Amygdala (tissue), 56 donors: ENCODE measurements at regions not wholly inside any gene's neighbourhood (a gene's known extent, or its start where the extent isn't known, plus 50 kb on each side); places are given as distances from the start of the nearest gene placed in this dataset.
"Not testable (repeated sequence)": the region's sequence is repeated elsewhere in the genome, so short reads cannot be mapped to it uniquely, and the experiment has no call there.

Experiments
- DNase-seq, 56 donors: peaks; one replicate each; lab custom pipeline; 2025; lab: John Stamatoyannopoulos, UW

DNA sequence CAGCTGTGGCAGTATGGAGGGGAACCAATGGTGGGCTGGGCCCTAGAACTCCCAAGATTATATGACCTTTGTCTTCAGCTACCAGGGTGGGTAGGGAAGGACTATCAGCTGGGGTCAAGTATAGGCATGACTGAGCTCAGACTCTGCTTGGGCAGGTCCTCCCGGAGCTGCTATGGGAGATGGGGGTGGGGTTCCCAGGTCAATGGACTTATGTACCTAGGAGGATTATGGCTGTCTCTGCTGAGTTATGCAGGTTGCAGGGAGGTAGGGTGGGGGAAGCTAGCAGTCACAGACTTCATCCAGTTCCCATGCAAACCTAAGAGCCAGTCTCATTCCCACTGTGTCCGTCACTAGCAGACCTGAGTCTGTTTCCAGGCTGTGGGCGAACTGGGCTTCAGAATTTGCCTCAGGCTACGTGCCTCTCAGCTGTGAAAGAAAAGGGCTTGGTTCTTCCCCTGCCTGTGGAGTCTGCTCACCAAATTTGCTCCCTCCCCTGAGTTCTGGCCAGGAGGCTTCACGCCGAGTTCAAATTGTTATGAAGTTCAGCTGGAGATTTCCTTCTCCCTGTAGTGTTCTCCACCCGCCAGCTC lies 985.8 kb upstream of the NRXN1 start:
- no peak for DNase-seq

DNA sequence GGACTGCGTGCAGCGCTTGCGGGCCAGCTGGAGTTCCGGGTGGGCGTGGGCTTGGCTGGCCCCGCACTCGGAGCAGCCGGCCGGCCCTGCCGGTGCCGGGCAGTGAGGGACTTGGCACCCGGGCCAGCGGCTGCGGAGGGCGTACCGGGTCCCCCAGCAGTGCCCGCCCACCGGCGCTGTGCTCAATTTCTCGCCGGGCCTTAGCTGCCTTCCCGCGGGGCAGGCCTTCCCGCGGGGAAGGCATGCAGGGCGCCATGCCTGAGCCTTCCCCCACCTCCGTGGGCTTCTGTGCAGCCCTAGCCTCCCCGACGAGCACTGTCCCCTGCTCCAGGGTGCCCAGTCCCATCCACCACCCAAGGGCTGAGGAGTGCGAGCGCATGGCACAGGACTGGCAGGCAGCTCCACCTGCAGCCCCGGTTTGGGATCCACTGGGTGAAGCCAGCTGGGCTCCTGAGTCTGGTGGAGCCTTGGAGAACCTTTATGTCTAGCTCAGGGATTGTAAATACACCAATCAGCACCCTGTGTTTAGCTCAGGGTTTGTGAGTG lies 975.0 kb upstream of the NRXN1 start:
- not testable (repeated sequence) for DNase-seq

DNA sequence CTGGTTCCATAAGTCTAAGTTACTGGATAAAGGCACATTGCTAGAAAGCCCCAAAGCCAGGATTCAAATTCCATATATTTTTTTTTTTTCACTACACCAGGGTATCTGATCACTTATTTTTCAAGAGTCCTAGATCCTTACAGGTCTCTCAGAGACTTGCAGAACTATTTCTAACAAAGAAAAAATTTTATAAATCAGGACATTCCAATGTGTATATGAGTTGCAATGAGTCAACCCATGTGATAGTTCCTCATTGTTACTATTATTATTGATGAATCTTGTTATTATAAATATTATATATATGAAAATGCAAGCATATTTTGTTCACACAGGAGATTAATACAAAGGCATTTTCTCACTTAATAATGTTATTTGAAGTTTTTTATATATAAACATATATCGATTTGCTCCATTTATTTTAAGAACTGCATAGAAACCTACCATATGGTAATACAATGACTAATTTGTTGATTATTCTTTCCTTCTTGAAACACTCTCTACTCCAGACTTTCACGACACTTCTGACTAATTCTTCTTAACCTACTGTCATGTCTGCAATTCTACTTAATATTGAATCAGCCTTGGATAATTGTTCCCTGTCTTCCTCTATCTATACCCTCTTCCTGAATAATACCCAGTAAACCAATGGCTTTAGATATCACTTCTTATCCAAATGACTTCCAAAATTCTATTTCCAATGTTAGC lies 968.4 kb upstream of the NRXN1 start:
- peak in 1 of 56 donors; percentile 6 for DNase-seq

DNA sequence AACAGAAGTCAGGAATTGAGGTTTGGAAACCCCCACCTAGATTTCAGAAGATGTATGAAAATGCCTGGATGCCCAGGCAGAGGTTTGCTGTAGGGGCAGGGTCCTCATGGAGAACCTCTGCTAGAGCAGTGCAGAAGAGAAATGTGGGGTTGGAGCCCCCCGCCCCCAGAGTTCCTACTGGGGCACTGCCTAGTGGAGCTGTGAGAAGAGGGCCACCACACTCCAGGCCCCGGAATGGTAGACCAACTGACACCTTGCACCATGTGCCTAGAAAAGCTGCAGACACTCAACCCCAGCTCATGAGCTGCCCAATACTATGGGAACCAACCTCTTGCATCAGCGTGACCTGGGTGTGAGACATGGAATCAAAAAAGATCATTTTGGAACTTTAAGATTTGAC lies 967.0 kb upstream of the NRXN1 start:
- no peak for DNase-seq

DNA sequence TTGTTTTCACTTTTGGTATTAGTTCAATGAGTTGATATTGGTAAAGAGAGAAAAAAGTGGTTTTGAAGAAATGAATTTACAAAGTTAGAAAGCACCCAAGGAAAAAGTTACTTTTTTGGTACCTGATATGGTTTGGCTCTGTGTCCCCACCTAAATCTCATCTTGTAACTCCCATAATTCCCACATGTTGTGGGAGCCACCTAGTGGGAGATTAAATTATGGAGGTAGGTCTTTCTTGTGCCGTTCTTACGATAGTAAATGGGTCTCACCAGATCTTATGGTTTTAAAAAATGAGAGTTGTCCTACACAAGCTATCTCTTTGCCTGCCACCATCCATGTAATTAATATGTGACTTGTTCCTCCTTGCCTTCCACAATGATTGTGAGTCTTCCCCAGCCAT lies 965.6 kb upstream of the NRXN1 start:
- DNase-seq: no peak

DNA sequence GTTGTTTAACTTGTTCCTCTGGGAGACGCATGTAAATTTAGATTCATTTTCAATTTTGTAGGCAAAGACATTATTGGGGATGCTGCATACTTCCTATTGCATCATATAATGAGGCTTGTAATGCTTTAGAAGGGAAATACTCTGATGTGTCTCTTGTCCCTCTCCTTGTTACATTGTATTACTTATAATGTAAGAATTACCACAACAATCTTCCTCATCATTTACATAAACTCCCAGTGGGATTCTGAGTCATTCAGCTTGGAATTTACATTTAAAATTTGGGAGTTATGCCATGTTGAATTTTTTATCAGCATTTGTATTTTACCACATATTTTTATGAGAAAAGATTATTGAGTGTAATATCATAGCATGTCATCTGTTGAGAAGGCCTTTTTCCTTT lies 963.4 kb upstream of the NRXN1 start:
- no peak for DNase-seq

DNA sequence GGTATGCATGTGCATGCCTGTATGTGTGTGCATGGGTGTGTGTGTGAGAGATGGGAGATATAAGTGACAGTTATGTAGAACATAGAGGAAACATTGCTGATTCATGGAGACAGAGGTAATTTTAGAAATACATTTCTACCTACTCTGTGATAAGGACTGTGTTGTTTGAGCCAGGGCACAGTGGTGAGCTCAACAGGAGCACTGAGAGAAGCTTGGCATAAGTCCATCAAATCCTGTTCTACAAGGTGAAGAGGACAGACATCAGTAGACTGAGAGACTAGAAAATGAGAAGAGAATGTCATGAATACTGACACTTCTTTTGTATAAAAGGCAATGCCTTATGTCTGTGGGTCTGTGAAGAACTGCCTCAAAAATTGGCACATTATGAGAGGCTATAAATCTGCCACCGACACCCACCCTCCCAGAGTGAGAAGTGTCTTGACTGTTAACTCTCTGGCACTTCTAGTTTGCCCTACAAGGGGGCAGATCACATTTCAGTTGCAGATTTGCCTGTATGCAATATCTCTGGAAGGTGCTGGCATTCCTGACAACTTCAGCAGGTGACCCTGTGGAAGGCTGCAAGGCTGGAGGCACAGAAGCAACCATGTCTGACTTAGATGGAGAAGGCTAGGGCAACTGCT lies 962.3 kb upstream of the NRXN1 start:
- no peak for DNase-seq

DNA sequence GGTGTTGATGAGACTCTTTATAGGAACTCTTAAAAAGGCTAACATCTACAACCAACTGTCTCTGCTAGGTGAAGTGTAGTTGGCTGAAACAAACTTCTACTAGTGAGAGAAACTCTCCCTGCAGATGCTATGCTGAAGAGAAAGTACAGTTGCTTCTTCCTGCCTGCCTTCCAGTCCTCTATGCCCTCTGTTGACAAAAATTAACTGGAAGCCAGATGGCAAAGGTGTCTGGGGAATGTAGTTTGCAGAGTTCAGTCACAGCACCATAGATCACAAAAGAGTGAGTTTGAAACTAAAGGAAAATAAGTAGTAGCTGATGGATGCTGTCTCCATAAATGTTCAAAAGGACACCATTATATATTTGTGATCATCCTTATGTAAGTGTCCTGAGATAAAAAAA lies 958.8 kb upstream of the NRXN1 start:
- no peak for DNase-seq

DNA sequence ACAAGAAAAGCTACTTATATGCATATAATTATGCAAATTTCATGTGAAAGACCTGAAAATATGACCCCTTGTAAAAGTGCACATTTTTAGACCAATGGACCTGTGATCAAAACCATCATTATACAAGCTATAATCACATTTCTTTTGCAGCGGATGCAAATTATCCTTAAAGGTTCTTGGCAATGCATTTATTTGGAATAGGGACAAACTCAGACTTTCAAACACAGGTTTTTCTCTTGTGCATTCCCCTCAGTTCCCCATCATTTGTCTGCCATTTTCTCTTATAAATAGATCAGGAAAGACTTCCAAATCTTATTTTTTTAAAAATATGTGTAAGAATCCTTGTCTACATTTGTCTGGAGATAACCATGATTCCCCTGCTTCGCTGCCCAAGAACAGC lies 954.2 kb upstream of the NRXN1 start:
- DNase-seq: no peak

DNA sequence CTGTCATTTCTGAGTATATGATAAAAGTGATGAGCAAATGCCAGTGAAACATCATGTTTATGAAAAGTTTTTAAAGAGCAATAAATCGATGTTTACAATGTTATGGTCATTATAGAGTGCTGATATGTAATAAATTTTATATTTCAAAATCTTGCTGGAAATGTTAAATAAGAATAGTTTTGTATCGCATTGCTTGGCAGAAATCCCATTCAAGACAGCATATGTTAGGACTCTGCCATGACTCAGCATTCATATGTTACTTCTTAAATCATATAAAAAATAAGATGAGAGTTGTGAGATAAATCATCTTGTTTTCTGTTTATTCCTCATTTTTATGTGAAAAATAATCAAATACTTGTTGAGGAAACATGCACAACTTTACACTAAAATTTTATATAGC lies 949.9 kb upstream of the NRXN1 start:
- DNase-seq: no peak

DNA sequence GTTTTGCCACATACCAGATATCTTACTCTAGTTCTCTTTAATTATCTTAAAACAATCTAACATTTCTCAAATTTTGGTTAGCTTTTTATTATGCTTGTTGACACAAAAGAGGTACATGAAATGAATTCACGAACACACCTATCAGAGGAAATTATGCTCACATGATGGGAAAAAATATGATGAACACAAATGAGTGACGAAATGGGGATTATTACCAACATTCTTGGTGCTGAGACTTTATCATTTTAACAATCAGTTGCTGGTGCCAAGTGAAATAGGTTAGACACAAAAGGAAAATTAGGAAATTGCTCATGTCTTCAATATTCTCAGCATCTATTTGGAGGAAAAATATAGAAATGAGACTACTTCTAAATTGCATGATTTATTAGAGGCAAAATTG lies 944.7 kb upstream of the NRXN1 start:
- no peak for DNase-seq

DNA sequence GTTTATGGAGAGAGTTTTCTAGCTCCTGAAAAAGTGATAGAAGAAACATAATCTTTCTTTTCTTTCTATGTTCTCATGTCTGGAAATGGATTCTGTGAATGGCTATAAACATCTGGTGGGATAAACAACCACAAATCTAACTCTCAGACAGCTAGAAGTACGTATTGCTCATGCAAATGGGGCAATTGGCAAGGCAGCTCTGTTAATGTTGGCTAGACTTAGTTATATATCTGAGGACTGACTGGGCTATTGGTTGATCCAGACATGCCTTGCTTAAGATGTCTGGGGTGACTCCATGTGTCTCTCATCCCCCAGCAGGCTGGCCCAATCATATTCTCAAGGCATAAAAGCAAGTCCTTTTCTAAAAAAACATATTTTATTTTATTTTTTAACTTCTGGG lies 939.2 kb upstream of the NRXN1 start:
- no peak for DNase-seq

DNA sequence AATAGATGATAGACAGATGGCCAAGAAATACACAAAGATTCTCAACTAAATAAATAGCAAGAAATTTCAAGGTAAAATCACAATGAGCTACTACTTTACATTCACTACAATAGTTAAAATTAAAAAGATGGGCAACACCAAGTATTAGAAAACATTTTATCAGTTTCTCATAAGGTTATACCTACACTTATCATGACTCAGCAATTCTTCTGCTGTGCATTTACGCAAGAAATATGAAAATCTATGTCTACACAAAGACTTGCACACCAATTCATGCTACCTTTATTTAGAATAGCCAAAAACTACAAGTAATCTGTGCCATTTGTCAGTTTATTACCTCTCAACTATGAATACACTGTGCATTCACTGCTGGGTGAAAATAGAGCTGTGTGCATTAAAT lies 937.4 kb upstream of the NRXN1 start:
- DNase-seq: no peak

DNA sequence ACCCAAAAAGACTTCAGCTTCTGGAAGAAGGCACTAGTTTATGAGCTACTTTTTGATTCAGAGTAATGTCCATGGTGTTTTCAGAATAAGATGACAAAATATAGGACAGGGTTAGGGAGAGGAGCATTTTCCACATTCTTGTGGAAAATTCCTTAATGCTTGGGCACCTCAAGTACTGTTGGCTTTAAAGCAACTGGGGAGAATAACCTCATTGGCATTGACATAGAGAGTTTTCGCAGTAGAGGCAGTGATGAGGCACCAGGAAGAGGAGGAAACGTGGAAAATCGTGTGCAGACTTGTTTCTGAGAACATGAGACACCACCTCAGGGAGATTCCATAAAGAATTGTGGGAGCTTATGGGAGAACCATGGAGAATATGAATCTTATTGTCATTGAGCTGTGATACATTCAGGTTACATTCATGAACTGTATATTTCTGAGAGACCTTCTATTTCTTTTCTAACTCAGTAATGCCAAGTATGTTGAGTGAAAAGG lies 929.0 kb upstream of the NRXN1 start:
- DNase-seq: no peak

DNA sequence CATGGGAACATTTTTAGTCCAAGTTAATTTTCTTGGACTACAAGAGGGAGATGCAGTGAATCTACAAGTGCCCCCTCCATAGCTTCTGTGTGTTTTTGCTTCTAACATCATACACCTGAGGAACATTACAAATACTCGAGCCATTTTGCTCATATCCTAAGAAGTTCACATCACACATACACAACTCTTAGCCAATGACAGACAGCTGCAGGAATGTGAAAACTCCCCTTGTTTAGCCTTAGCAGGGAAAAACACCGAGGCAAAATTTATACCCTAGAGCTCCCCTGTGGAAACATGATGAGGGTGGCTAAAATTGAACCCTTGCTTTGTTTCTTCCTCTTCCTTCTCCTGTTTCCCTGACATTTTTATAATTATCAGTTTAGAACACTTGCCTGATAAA lies 928.3 kb upstream of the NRXN1 start:
- no peak for DNase-seq

DNA sequence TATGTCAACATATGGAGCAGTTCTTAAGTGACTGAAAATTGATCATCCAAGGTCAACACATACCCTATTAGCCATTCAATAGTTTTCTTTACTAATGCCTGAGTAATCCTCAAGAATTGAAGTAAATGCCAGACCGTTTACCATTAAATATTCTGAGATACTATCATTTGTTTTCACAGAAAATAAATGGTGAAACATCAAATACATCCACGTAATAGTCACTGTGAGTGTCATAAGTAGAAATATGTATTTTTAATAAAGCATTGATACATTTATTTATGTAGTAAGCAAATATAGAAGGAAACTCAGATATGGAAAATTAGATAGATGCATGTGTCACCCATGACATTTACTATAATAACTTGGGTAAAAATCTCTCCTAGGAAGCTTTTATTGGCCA lies 927.8 kb upstream of the NRXN1 start:
- DNase-seq: no peak

DNA sequence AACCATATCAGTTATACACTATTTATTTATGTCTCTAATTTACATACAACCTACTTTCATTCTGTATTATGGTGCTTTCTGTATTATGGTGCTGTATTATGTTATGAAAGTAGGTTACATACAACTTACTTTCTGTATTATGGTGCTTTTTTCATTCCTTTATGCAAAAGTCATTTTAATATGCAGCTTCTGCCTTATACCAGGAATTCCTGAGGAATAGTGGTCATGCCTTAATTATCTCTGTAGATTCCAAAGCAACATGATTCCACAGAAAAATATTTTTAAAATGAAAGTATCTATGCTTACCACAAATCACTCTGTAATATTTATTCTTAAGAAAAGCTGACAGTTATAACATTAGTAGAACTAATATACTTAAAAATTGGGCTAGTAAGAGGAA lies 922.0 kb upstream of the NRXN1 start:
- DNase-seq: no peak

DNA sequence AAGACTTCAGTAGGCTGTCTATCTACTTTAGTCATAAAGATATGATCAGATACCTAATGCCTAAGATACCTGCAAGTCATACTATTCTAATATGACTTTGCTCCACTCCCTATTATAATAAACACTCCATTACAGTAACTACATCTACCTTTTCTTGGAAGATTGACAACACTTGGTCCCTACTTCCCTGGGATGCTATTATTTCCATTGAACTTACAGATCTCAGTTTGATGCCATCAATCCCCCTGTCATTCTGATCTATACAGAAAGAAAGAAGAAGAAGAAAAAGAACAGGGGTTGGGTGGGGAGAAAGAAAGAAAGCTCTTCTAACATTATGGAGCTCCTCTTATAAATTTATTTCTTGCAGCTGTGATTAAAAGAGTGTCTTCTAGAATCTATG lies 889.1 kb upstream of the NRXN1 start:
- no peak for DNase-seq

DNA sequence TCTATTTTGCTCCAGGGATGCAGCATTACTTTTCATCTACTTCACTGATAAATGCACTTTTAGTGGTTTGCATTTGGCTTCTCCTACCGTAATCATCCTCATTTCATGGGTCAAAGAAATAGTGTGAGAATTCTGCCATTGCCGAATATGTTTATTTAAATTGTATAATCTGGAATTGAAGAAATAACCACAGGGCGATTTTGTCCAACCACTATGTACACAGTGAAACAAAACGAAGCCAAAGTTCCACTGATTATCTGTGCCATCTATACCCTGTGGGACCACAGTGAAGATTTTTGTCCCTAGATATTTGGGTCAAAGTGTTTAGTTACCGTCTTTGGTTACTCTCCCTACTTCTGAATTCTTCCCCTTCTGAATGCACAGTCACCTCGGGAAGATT lies 888.6 kb upstream of the NRXN1 start:
- DNase-seq: no peak

DNA sequence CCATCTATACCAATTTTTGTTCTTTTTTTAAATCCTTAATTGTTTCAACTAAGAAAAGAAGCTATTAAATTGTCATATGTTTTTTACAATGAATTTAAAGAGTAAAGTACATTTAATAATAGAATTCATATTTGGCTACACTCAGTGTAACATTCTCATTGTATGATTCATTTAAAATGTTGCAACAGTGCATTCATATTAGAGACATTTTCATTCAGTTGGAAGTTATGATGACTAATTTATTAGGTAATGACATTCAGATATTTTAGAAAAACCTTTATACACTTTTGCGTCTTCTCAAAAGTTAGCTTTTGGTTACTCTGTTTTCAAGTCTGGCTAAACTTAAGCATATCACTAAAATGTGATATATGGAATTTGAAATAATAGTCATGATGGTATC lies 887.5 kb upstream of the NRXN1 start:
- no peak for DNase-seq

DNA sequence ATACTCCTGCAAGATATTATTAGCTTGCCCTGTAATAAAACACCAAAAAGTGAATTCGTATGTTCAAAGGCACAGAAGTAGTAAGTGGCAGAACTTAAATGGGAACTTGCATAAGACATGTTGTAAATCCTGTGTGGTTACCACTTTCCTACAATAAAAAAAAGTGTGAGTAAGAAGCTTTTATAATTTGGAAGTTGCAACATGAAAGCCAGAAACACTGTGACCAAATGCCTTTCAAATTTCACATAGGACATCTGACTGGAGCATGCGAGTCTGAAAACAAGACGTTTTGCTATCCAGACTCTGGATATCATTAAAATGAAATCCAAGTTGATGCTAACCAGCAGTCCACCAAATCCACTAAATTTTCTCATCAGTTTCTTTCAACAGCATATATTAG lies 886.2 kb upstream of the NRXN1 start:
- DNase-seq: no peak

DNA sequence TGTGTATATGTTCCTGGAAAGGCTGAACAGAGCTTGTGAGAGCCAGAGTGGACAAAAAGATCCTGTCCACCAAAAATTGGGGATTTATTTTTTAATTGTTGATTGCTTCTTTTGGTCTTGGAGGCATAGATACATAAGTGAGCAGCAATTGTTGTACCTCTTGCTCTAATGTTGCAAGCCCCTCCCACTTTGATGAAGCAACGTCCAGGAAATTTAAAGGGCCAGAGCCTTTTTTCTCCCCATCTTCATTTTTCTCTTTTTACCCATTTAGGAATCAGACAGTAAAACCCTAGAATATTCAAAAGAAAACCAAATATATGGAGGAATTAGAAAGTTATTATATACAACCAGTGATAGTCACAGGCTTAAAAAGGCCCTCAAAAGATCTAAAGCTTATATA lies 871.8 kb upstream of the NRXN1 start:
- DNase-seq: no peak
